HepG2 (cell line): ENCODE measurements at regions not wholly inside any gene's neighbourhood (a gene's known extent, or its start where the extent isn't known, plus 50 kb on each side); places are given as distances from the start of the nearest gene placed in this dataset.

ENCODE experiments used
- ATAC-seq: fragments of 200-7000 bp; cut with Tn5 transposase; 3 replicates; pipeline ENCODE4 v1.9.1; 2020; ENCODE audit warnings: mild to moderate bottlenecking, moderate library complexity
- BruUV-seq: library from RNA; stranded (reverse); fragments of 400-500 nt; replicated peaks from 2 replicates; lab custom pipeline; 2021; lab: Mats Ljungman, UMichigan
- CTCF ChIA-PET: fragments of 300-600 bp; formaldehyde crosslinking; extraction: SDS; loops from one replicate; lab custom pipeline; 2021; ENCODE audit warnings: low total read pairs, inconsistent platforms, low intra/inter-chr PET ratio; lab: Yijun Ruan, JAX
- POLR2A ChIA-PET: fragments of 350-600 bp; sonication (Branson Sonifier 250); formaldehyde crosslinking; loops from one replicate; lab custom pipeline; 2020; ENCODE audit warnings: antibody characterized with exemption, inconsistent platforms; lab: Yijun Ruan, JAX
- DNase-seq: peaks from one replicate; pipeline ENCODE4 v3.0.0-alpha.2; 2015; ENCODE audit warnings: low spot score
- FAIRE-seq: peaks from 3 replicates; lab custom pipeline; 2011; peaks lifted over from hg19 to GRCh38; lab: Jason Lieb, UNC
- H2AFZ ChIP-seq: one replicate; pipeline ENCODE4 v1.6.1; 2011; ENCODE audit warnings: low read length, inconsistent platforms
- H3K27ac ChIP-seq: fragments of 300-600 bp; 3 replicates; pipeline ENCODE4 v1.8.0; 2011; ENCODE audit warnings: mixed run types, mild to moderate bottlenecking, mixed read lengths, low read length, inconsistent platforms; ENCODE audit not compliant: insufficient read depth; ENCODE audit errors: extremely low read length
- H3K27me3 ChIP-seq, 2 experiments: fragments of 200-600 bp in 1 of 2; 2 replicates in 1 of 2; 3 replicates in 1 of 2; pipeline versions ENCODE4 v1.6.0 to v1.8.0; 2011; ENCODE audit warnings: low read length in 2 of 2, mild to moderate bottlenecking in 2 of 2, moderate library complexity in 2 of 2, inconsistent platforms in 1 of 2; ENCODE audit not compliant: insufficient read depth in 2 of 2, control insufficient read depth in 1 of 2
- H3K36me3 ChIP-seq, 2 experiments: fragments of 200-600 bp in 1 of 2; replicated peaks in 1 of 2; 2 replicates in 1 of 2; 3 replicates in 1 of 2; pipeline versions ENCODE4 v1.5.1 to v1.8.0; 2011; ENCODE audit warnings: low read length in 2 of 2, inconsistent platforms in 1 of 2; ENCODE audit not compliant: insufficient read depth in 2 of 2, control insufficient read depth in 1 of 2
- H3K4me1 ChIP-seq: 2 replicates; pipeline ENCODE4 v1.5.1; 2012; ENCODE audit warnings: low read length, inconsistent platforms; ENCODE audit not compliant: insufficient read depth
- H3K4me2 ChIP-seq: 2 replicates; pipeline ENCODE4 v1.6.0; 2011; ENCODE audit warnings: low read depth, low read length, inconsistent platforms
- H3K4me3 ChIP-seq, 3 experiments: fragments of 200-600 bp in 1 of 3; sonication (generic), shearing (Covaris generic) in 1 of 3; replicated peaks in 1 of 3; 2 replicates each; pipeline ENCODE4 v1.5.1; 2011 to 2016; ENCODE audit warnings: low read length in 3 of 3, inconsistent platforms in 2 of 3, low read depth in 2 of 3, mild to moderate bottlenecking in 2 of 3, control low read depth in 1 of 3, mixed read lengths in 1 of 3; ENCODE audit not compliant: insufficient read depth in 1 of 3
- H3K79me2 ChIP-seq: one replicate; pipeline ENCODE4 v1.6.1; 2011; ENCODE audit warnings: low read length, inconsistent platforms; ENCODE audit not compliant: insufficient read depth
- H3K9ac ChIP-seq: 2 replicates; pipeline ENCODE4 v1.6.0; 2011; ENCODE audit warnings: mild to moderate bottlenecking, low read depth, low read length, inconsistent platforms; ENCODE audit not compliant: insufficient read depth
- H3K9me3 ChIP-seq: 2 replicates; pipeline ENCODE4 v1.5.1; 2012; ENCODE audit warnings: mild to moderate bottlenecking, low read length
- H4K20me1 ChIP-seq: 2 replicates; pipeline ENCODE4 v1.6.0; 2011; ENCODE audit warnings: inconsistent platforms, mild to moderate bottlenecking, low read length, moderate library complexity; ENCODE audit not compliant: insufficient read depth
- HNF4A ChIP-seq: sonication (generic); formaldehyde crosslinking; IDR thresholded peaks from 2 replicates; pipeline ENCODE4 v1.4.0; 2020; ENCODE audit warnings: missing genetic modification reagents
- ISX ChIP-seq: sonication (generic); formaldehyde crosslinking; conservative IDR thresholded peaks from 2 replicates; pipeline ENCODE4 v1.5.0; 2020; ENCODE audit warnings: missing genetic modification reagents
- JARID2 ChIP-seq: sonication (generic); formaldehyde crosslinking; IDR thresholded peaks from 2 replicates; pipeline ENCODE4 v1.8.1; 2023; ENCODE audit warnings: missing genetic modification reagents, inconsistent platforms; ENCODE audit not compliant: insufficient replicate concordance
- MAFF ChIP-seq: IDR thresholded peaks from 2 replicates; pipeline ENCODE4 v1.6.1; 2011; ENCODE audit warnings: low read depth, low read length, improper control_type of control experiment
- MAFK ChIP-seq, 2 experiments: IDR thresholded peaks in 1 of 2; conservative IDR thresholded peaks in 1 of 2; 2 replicates each; pipeline ENCODE4 v1.6.1; 2011; ENCODE audit warnings: improper control_type of control experiment in 2 of 2, low read length in 2 of 2
- NFIC ChIP-seq: IDR thresholded peaks from 2 replicates; pipeline ENCODE4 v1.6.1; 2012; ENCODE audit warnings: mild to moderate bottlenecking, low read length, inconsistent platforms
- RAD21 ChIP-seq: fragments of 450-650 bp; formaldehyde crosslinking; IDR thresholded peaks from 2 replicates; pipeline ENCODE4 v1.5.0; 2020; ENCODE audit warnings: mild to moderate bottlenecking
- REPIN1 ChIP-seq: sonication (generic); formaldehyde crosslinking; IDR thresholded peaks from 2 replicates; pipeline ENCODE4 v1.8.0; 2022; ENCODE audit warnings: missing genetic modification reagents, low read depth, mild to moderate bottlenecking, borderline replicate concordance
- RXRA ChIP-seq: sonication (generic); formaldehyde crosslinking; IDR thresholded peaks from 2 replicates; pipeline ENCODE4 v1.5.1; 2020; ENCODE audit warnings: missing genetic modification reagents
- SETDB1 ChIP-seq: sonication (generic); formaldehyde crosslinking; IDR thresholded peaks from 2 replicates; pipeline ENCODE4 v1.5.1; 2020; ENCODE audit warnings: missing genetic modification reagents, mild to moderate bottlenecking, borderline replicate concordance
- SMC3 ChIP-seq: IDR thresholded peaks from 2 replicates; pipeline ENCODE4 v1.6.1; 2011; ENCODE audit warnings: low read length, improper control_type of control experiment
- STAG1 ChIP-seq: sonication (generic); formaldehyde crosslinking; IDR thresholded peaks from 2 replicates; pipeline ENCODE4 v1.4.0; 2020; ENCODE audit warnings: missing genetic modification reagents
- TGIF2 ChIP-seq: IDR thresholded peaks from 2 replicates; pipeline ENCODE4 v1.6.1; 2016; ENCODE audit warnings: control low read depth, missing compliant biosample characterization
- ZEB1 ChIP-seq: IDR thresholded peaks from 2 replicates; pipeline ENCODE4 v1.6.1; 2012; ENCODE audit warnings: mild to moderate bottlenecking, low read depth, inconsistent platforms; ENCODE audit not compliant: insufficient replicate concordance
- ZFP62 ChIP-seq: sonication (generic); formaldehyde crosslinking; IDR thresholded peaks from 2 replicates; pipeline ENCODE4 v1.4.0; 2020; ENCODE audit warnings: missing genetic modification reagents
- ZIK1 ChIP-seq: sonication (generic); formaldehyde crosslinking; IDR thresholded peaks from 2 replicates; pipeline ENCODE4 v1.5.0; 2020; ENCODE audit warnings: mild to moderate bottlenecking, low read depth, missing genetic modification reagents, borderline replicate concordance
- ZNF441 ChIP-seq: sonication (generic); formaldehyde crosslinking; IDR thresholded peaks from 2 replicates; pipeline ENCODE4 v1.7.0; 2021; ENCODE audit warnings: missing genetic modification reagents, borderline replicate concordance
- ZNF577 ChIP-seq: sonication (generic); formaldehyde crosslinking; IDR thresholded peaks from 2 replicates; pipeline ENCODE4 v1.4.0; 2020; ENCODE audit warnings: mild to moderate bottlenecking, low read depth, missing genetic modification reagents, borderline replicate concordance
- ZNF605 ChIP-seq: sonication (generic); formaldehyde crosslinking; IDR thresholded peaks from 2 replicates; pipeline ENCODE4 v1.8.0; 2022; ENCODE audit warnings: mild to moderate bottlenecking, missing genetic modification reagents
- ZNF788 ChIP-seq: sonication (generic); formaldehyde crosslinking; IDR thresholded peaks from 2 replicates; pipeline ENCODE4 v1.5.0; 2020; ENCODE audit warnings: mild to moderate bottlenecking, missing genetic modification reagents, borderline replicate concordance
- ZSCAN21 ChIP-seq: sonication (generic); formaldehyde crosslinking; IDR thresholded peaks from 2 replicates; pipeline ENCODE4 v1.8.0; 2022; ENCODE audit warnings: mild to moderate bottlenecking, missing genetic modification reagents, moderate library complexity, borderline replicate concordance
- WGBS: methylation state at CpG from one replicate; pipeline ENCODE4 v1.1.6; 2017; ENCODE audit warnings: low lambda C conversion rate; 5-methylcytosine and 5-hydroxymethylcytosine counted together
- in situ Hi-C: cut with HindIII; loops from 2 replicates; pipeline ENCODE4 v1.10.0; 2017; ENCODE audit warnings: low pct_unique_long_range_greater_than_20kb; ENCODE audit not compliant: extremely low pct_ligation_motif_present
- intact Hi-C: fragments of 100-400 bp; cut with micrococcal nuclease; formaldehyde crosslinking; loops from one replicate; pipeline ENCODE4 v1.10.0; 2022; ENCODE audit not compliant: unreplicated experiment
- TF ChIP-seq, protein P1 (sequence below): sonication (generic); IDR thresholded peaks from 2 replicates; pipeline ENCODE4 v1.6.1; 2016; ENCODE audit warnings: low read depth, borderline replicate concordance
- TF ChIP-seq, protein P2 (sequence below): sonication (generic); formaldehyde crosslinking; IDR thresholded peaks from 2 replicates; pipeline ENCODE4 v1.5.0; 2020; ENCODE audit warnings: mild to moderate bottlenecking, missing genetic modification reagents, moderate library complexity

DNA sequence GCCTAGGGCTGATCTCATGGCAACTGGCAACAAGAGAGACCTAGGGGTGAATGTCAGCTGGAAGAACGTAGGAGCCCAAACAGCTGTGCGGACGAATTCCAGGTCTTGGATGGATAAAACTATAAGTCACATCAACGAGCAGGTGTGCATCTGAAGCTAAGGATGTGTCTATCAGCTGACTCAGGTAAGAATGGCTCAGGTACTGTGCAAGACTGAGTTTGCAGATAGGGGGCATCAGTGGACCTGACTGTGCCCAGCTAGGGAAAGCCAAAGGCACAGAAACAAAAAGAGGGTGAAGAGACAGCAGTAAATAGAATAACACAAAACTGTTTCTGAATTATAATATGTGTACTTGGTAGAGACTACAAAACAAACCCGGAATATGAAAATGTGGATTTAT is 357.3 kb downstream of the ZEB2 start:
- no peak for TF ChIP-seq HNF4A (CRISPR knock-in tag)
- TF ChIP-seq ZEB1: peak; percentile 91
- 0 out of 4 replicates have a peak, but pooled peaks have one; percentile 16 to 26 for TF ChIP-seq MAFK (conservative IDR thresholded peaks at IDR 0.05 in 1 of 2, IDR thresholded peaks at IDR 0.05 in 1 of 2; ENCODE audit: low read length in 2 of 2)
- TF ChIP-seq ISX (CRISPR knock-in tag): no peak
- no peak for TF ChIP-seq SETDB1 (CRISPR knock-in tag)
- no peak for TF ChIP-seq TGIF2 (CRISPR knock-in tag)
- TF ChIP-seq NFIC: no peak
- TF ChIP-seq ZNF577 (CRISPR knock-in tag): no peak
- TF ChIP-seq RAD21 (CRISPR knock-in tag): peak; percentile 68
- TF ChIP-seq ZSCAN21 (CRISPR knock-in tag): no peak
- TF ChIP-seq, protein P1, sequence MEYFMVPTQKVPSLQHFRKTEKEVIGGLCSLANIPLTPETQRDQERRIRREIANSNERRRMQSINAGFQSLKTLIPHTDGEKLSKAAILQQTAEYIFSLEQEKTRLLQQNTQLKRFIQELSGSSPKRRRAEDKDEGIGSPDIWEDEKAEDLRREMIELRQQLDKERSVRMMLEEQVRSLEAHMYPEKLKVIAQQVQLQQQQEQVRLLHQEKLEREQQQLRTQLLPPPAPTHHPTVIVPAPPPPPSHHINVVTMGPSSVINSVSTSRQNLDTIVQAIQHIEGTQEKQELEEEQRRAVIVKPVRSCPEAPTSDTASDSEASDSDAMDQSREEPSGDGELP: 0 out of 2 replicates have a peak, but pooled peaks have one; percentile 44
- TF ChIP-seq ZNF788: no peak
- TF ChIP-seq, protein P2, sequence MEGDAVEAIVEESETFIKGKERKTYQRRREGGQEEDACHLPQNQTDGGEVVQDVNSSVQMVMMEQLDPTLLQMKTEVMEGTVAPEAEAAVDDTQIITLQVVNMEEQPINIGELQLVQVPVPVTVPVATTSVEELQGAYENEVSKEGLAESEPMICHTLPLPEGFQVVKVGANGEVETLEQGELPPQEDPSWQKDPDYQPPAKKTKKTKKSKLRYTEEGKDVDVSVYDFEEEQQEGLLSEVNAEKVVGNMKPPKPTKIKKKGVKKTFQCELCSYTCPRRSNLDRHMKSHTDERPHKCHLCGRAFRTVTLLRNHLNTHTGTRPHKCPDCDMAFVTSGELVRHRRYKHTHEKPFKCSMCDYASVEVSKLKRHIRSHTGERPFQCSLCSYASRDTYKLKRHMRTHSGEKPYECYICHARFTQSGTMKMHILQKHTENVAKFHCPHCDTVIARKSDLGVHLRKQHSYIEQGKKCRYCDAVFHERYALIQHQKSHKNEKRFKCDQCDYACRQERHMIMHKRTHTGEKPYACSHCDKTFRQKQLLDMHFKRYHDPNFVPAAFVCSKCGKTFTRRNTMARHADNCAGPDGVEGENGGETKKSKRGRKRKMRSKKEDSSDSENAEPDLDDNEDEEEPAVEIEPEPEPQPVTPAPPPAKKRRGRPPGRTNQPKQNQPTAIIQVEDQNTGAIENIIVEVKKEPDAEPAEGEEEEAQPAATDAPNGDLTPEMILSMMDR (CRISPR knock-in tag): peak; percentile 73
- TF ChIP-seq STAG1 (CRISPR knock-in tag): peak; percentile 86
- TF ChIP-seq SMC3: peak; percentile 72
- no peak for TF ChIP-seq RXRA (CRISPR knock-in tag)
- TF ChIP-seq ZNF605 (CRISPR knock-in tag): no peak
- no peak for TF ChIP-seq ZIK1 (CRISPR knock-in tag)
- no peak for TF ChIP-seq JARID2 (CRISPR knock-in tag)
- TF ChIP-seq ZFP62: no peak
- 0 out of 2 replicates have a peak, but pooled peaks have one; percentile 27 for TF ChIP-seq REPIN1 (CRISPR knock-in tag)
- 0 out of 2 replicates have a peak, but pooled peaks have one; percentile 25 for TF ChIP-seq MAFF
- TF ChIP-seq ZNF441 (CRISPR knock-in tag): no peak
- TF ChIP-seq, all 625 proteins: peak for 9
- intact Hi-C loops: loop anchor here (2.0 to 5.0 kb wide), 2 partner anchors 354 to 730 kb away; no protein-coding TSS in a partner anchor
- Histone ChIP-seq H3K9me3 (no peaks in the 10 kb centered on the region), H2AFZ (no peak overlapping the region), H4K20me1 (no peaks in the 10 kb centered on the region), H3K9ac (no peak overlapping the region), H3K4me1 (peaks cover 10% of the 10 kb centered on the region), H3K27ac (no peak overlapping the region), H3K4me3 (no peak overlapping the region), H3K36me3 (no peaks in the 10 kb centered on the region), H3K27me3 (no peaks in the 10 kb centered on the region), H3K4me2 (no peak overlapping the region), H3K79me2 (no peaks in the 10 kb centered on the region)
- DNase-seq: peak; percentile 35
- 54% methylated on average over 5 of the region's 5 CpGs for WGBS
- ATAC-seq: peak; percentile 84
- BruUV-seq: no TSS peak
- in situ Hi-C loops: no loop called here
- CTCF ChIA-PET: no interaction called here
- POLR2A ChIA-PET: no interaction called here
- FAIRE-seq: peak; percentile 74
